SU-DHL-6 (cell line): ENCODE measurements at regions not wholly inside any gene's neighbourhood (a gene's known extent, or its start where the extent isn't known, plus 50 kb on each side); places are given as distances from the start of the nearest gene placed in this dataset.

Experiments used
- H2AFZ ChIP-seq: fragments of 200-600 bp; sonication (generic); 2 replicates; pipeline ENCODE4 v1.6.1; 2014; ENCODE audit warnings: low read depth, mild to moderate bottlenecking, moderate library complexity, mixed read lengths, antibody characterized with exemption, low read length; ENCODE audit not compliant: severe bottlenecking
- H3F3A ChIP-seq: fragments of 200-600 bp; shearing (Covaris generic); 2 replicates; pipeline ENCODE4 v1.6.0; 2016; ENCODE audit warnings: antibody characterized with exemption, mild to moderate bottlenecking; ENCODE audit not compliant: insufficient read depth
- H3K27ac ChIP-seq: fragments of 200-600 bp; sonication (generic); 2 replicates; pipeline ENCODE4 v1.5.1; 2016; ENCODE audit warnings: low read depth, mild to moderate bottlenecking, low read length, moderate library complexity, mixed read lengths
- H3K27me3 ChIP-seq: fragments of 200-600 bp; sonication (generic), shearing (Covaris generic); 2 replicates; pipeline ENCODE4 v1.6.0; 2014; ENCODE audit warnings: mild to moderate bottlenecking, low read length
- H3K36me3 ChIP-seq: fragments of 200-600 bp; sonication (generic); 2 replicates; pipeline ENCODE4 v1.6.1; 2014; ENCODE audit warnings: mild to moderate bottlenecking, low read length, mixed read lengths
- H3K4me2 ChIP-seq: fragments of 300-600, 200-600 bp; shearing (Covaris generic), sonication (generic); 2 replicates; pipeline ENCODE4 v1.6.0; 2014; ENCODE audit warnings: low read length, low read depth, mild to moderate bottlenecking; ENCODE audit not compliant: poor library complexity, severe bottlenecking
- H3K4me3 ChIP-seq: fragments of 200-600 bp; sonication (generic); 2 replicates; pipeline ENCODE4 v1.5.1; 2014; ENCODE audit warnings: antibody characterized with exemption, low read length, mild to moderate bottlenecking, mixed read lengths; ENCODE audit not compliant: insufficient read depth, poor library complexity, severe bottlenecking
- H3K79me2 ChIP-seq: fragments of 200-600 bp; sonication (generic); 2 replicates; pipeline ENCODE4 v1.6.1; 2014; ENCODE audit warnings: mild to moderate bottlenecking, low read length, moderate library complexity; ENCODE audit not compliant: insufficient read depth
- H3K9ac ChIP-seq: fragments of 200-600 bp; sonication (generic); 2 replicates; pipeline ENCODE4 v1.7.0; 2014; ENCODE audit warnings: mild to moderate bottlenecking, low read length
- H3K9me2 ChIP-seq: fragments of 200-600 bp; sonication (generic); replicated peaks from 2 replicates; pipeline ENCODE4 v1.6.1; 2014; ENCODE audit warnings: low read length; ENCODE audit not compliant: insufficient read depth
- H3K9me3 ChIP-seq: fragments of 200-600 bp; sonication (generic); 2 replicates; pipeline ENCODE4 v1.6.1; 2014; ENCODE audit warnings: low read length, mixed read lengths; ENCODE audit not compliant: insufficient read depth
- H4K20me1 ChIP-seq: fragments of 200-600 bp; sonication (generic); 2 replicates; pipeline ENCODE4 v1.6.1; 2014; ENCODE audit warnings: low read depth, mild to moderate bottlenecking, antibody characterized with exemption, low read length, moderate library complexity, mixed read lengths
- CTCF ChIP-seq: fragments of 200-600 bp; sonication (generic); IDR thresholded peaks from one replicate; pipeline ENCODE4 v1.5.1; 2017; ENCODE audit warnings: antibody characterized with exemption, mild to moderate bottlenecking, low read length, moderate library complexity; ENCODE audit not compliant: insufficient read depth, poor library complexity, severe bottlenecking
- EZH2phosphoT487 ChIP-seq: fragments of 200-600 bp; sonication (generic), shearing (Covaris generic); conservative IDR thresholded peaks from 2 replicates; pipeline ENCODE4 v1.6.1; 2018; ENCODE audit warnings: mild to moderate bottlenecking, antibody characterized with exemption, low read length, moderate library complexity, mixed read lengths

DNA sequence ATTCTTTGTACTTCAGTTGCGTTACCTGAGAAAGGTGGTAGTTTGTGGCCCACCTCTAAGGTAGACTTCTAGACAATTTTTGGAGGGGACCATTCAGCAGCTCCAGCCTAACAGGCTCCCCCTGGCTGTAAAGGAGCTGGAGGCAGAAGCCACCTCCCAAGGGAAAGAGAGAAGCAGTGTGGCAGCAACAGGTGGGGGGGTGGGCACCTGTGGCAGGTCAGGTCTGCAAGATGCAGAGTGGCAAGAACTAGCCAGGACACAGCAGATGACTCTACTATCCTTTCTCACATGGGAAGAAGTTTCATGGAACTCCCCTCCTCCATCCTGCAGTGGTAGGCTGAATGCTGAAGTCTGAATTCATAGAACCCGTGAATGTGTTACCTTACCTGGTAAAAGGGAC is 148.3 kb upstream of the DTNBP1 start:
- H3K9me3 ChIP-seq = no peaks in the 10 kb centered on the region
- no peaks in the 10 kb centered on the region for H3K79me2 ChIP-seq
- H3K9ac ChIP-seq = no peak overlapping the region
- H3K27ac ChIP-seq = no peak overlapping the region
- no peaks in the 10 kb centered on the region for H3K9me2 ChIP-seq
- no peak overlapping the region for H2AFZ ChIP-seq
- no peak for TF ChIP-seq CTCF
- no peak for TF ChIP-seq EZH2phosphoT487
- no peaks in the 10 kb centered on the region for H3K36me3 ChIP-seq
- no peak overlapping the region for H3K4me2 ChIP-seq
- H3F3A ChIP-seq = no peaks in the 10 kb centered on the region
- no peaks in the 10 kb centered on the region for H3K27me3 ChIP-seq
- H4K20me1 ChIP-seq = no peaks in the 10 kb centered on the region
- no peak overlapping the region for H3K4me3 ChIP-seq

- Histone ChIP-seq H3K27me3 (no peaks in the 10 kb centered on the region), H3K9me2 (no peaks in the 10 kb centered on the region), H3K9ac (no peak overlapping the region), H3K9me3 (no peaks in the 10 kb centered on the region), H3K79me2 (no peaks in the 10 kb centered on the region), H3F3A (no peaks in the 10 kb centered on the region), H3K27ac (no peak overlapping the region), H3K4me3 (no peak overlapping the region), H2AFZ (no peak overlapping the region), H3K36me3 (no peaks in the 10 kb centered on the region), H3K4me2 (no peak overlapping the region), H4K20me1 (no peaks in the 10 kb centered on the region)
- TF ChIP-seq CTCF = no peak
These were observed 147.8 kb upstream of the DTNBP1 start for GRCh38 chr6:15810618-15811017.

GRCh38 chr6:15809367-15809766 is 146.5 kb upstream of the DTNBP1 start:
- no peak overlapping the region for H3K4me3 ChIP-seq
- H3F3A ChIP-seq = no peaks in the 10 kb centered on the region
- H3K27ac ChIP-seq = no peak overlapping the region
- H3K79me2 ChIP-seq = no peaks in the 10 kb centered on the region
- H3K9ac ChIP-seq = no peak overlapping the region
- TF ChIP-seq EZH2phosphoT487 = no peak
- TF ChIP-seq CTCF = no peak
- no peak overlapping the region for H2AFZ ChIP-seq
- H3K9me3 ChIP-seq = no peaks in the 10 kb centered on the region
- H3K9me2 ChIP-seq = no peaks in the 10 kb centered on the region
- H3K4me2 ChIP-seq = no peak overlapping the region
- H4K20me1 ChIP-seq = no peaks in the 10 kb centered on the region
- H3K27me3 ChIP-seq = no peaks in the 10 kb centered on the region
- no peaks in the 10 kb centered on the region for H3K36me3 ChIP-seq
